SU-DHL-6 (cell line): ENCODE measurements at regions not wholly inside any gene's neighbourhood (a gene's known extent, or its start where the extent isn't known, plus 50 kb on each side); places are given as distances from the start of the nearest gene placed in this dataset.

ENCODE experiments used
- H2AFZ ChIP-seq: fragments of 200-600 bp; sonication (generic); 2 replicates; pipeline ENCODE4 v1.6.1; 2014; ENCODE audit warnings: low read depth, mild to moderate bottlenecking, moderate library complexity, mixed read lengths, antibody characterized with exemption, low read length; ENCODE audit not compliant: severe bottlenecking
- H3F3A ChIP-seq: fragments of 200-600 bp; shearing (Covaris generic); 2 replicates; pipeline ENCODE4 v1.6.0; 2016; ENCODE audit warnings: antibody characterized with exemption, mild to moderate bottlenecking; ENCODE audit not compliant: insufficient read depth
- H3K27ac ChIP-seq: fragments of 200-600 bp; sonication (generic); 2 replicates; pipeline ENCODE4 v1.5.1; 2016; ENCODE audit warnings: low read depth, mild to moderate bottlenecking, low read length, moderate library complexity, mixed read lengths
- H3K27me3 ChIP-seq: fragments of 200-600 bp; sonication (generic), shearing (Covaris generic); 2 replicates; pipeline ENCODE4 v1.6.0; 2014; ENCODE audit warnings: mild to moderate bottlenecking, low read length
- H3K36me3 ChIP-seq: fragments of 200-600 bp; sonication (generic); 2 replicates; pipeline ENCODE4 v1.6.1; 2014; ENCODE audit warnings: mild to moderate bottlenecking, low read length, mixed read lengths
- H3K4me2 ChIP-seq: fragments of 300-600, 200-600 bp; shearing (Covaris generic), sonication (generic); 2 replicates; pipeline ENCODE4 v1.6.0; 2014; ENCODE audit warnings: low read length, low read depth, mild to moderate bottlenecking; ENCODE audit not compliant: poor library complexity, severe bottlenecking
- H3K4me3 ChIP-seq: fragments of 200-600 bp; sonication (generic); 2 replicates; pipeline ENCODE4 v1.5.1; 2014; ENCODE audit warnings: antibody characterized with exemption, low read length, mild to moderate bottlenecking, mixed read lengths; ENCODE audit not compliant: insufficient read depth, poor library complexity, severe bottlenecking
- H3K79me2 ChIP-seq: fragments of 200-600 bp; sonication (generic); 2 replicates; pipeline ENCODE4 v1.6.1; 2014; ENCODE audit warnings: mild to moderate bottlenecking, low read length, moderate library complexity; ENCODE audit not compliant: insufficient read depth
- H3K9ac ChIP-seq: fragments of 200-600 bp; sonication (generic); 2 replicates; pipeline ENCODE4 v1.7.0; 2014; ENCODE audit warnings: mild to moderate bottlenecking, low read length
- H3K9me2 ChIP-seq: fragments of 200-600 bp; sonication (generic); replicated peaks from 2 replicates; pipeline ENCODE4 v1.6.1; 2014; ENCODE audit warnings: low read length; ENCODE audit not compliant: insufficient read depth
- H3K9me3 ChIP-seq: fragments of 200-600 bp; sonication (generic); 2 replicates; pipeline ENCODE4 v1.6.1; 2014; ENCODE audit warnings: low read length, mixed read lengths; ENCODE audit not compliant: insufficient read depth
- H4K20me1 ChIP-seq: fragments of 200-600 bp; sonication (generic); 2 replicates; pipeline ENCODE4 v1.6.1; 2014; ENCODE audit warnings: low read depth, mild to moderate bottlenecking, antibody characterized with exemption, low read length, moderate library complexity, mixed read lengths
- EZH2phosphoT487 ChIP-seq: fragments of 200-600 bp; sonication (generic), shearing (Covaris generic); conservative IDR thresholded peaks from 2 replicates; pipeline ENCODE4 v1.6.1; 2018; ENCODE audit warnings: mild to moderate bottlenecking, antibody characterized with exemption, low read length, moderate library complexity, mixed read lengths
- TF ChIP-seq, protein P1 (sequence below): fragments of 200-600 bp; sonication (generic); IDR thresholded peaks from one replicate; pipeline ENCODE4 v1.5.1; 2017; ENCODE audit warnings: antibody characterized with exemption, mild to moderate bottlenecking, low read length, moderate library complexity; ENCODE audit not compliant: insufficient read depth, poor library complexity, severe bottlenecking

DNA sequence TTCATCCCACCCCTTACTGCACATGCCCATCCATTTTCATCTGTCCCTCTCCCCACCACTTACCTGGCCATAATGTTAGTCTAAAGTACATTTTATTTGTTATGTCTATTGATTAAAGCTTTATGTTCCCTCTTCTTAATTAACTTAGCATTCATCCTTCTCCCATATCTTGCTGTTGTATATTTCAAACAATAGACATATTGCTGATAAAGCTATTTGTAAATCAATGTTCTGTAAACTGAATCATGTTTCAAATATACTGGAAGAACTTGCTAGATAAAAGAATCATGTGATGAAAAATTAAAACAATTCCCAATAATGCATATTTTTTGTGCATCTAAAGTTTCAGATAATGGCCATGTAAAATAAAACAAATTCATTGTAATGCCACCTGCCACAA, 249.2 kb downstream of the IGSF11 start:
- Histone ChIP-seq H3K9me2 (no peaks in the 10 kb centered on the region), H3K27me3 (no peaks in the 10 kb centered on the region), H3K9ac (no peak overlapping the region), H2AFZ (no peak overlapping the region), H3K36me3 (no peaks in the 10 kb centered on the region), H3K9me3 (no peaks in the 10 kb centered on the region), H3K27ac (no peak overlapping the region), H3F3A (no peaks in the 10 kb centered on the region), H4K20me1 (no peaks in the 10 kb centered on the region), H3K4me2 (no peak overlapping the region), H3K79me2 (no peaks in the 10 kb centered on the region), H3K4me3 (no peak overlapping the region)
- TF ChIP-seq, protein P1, sequence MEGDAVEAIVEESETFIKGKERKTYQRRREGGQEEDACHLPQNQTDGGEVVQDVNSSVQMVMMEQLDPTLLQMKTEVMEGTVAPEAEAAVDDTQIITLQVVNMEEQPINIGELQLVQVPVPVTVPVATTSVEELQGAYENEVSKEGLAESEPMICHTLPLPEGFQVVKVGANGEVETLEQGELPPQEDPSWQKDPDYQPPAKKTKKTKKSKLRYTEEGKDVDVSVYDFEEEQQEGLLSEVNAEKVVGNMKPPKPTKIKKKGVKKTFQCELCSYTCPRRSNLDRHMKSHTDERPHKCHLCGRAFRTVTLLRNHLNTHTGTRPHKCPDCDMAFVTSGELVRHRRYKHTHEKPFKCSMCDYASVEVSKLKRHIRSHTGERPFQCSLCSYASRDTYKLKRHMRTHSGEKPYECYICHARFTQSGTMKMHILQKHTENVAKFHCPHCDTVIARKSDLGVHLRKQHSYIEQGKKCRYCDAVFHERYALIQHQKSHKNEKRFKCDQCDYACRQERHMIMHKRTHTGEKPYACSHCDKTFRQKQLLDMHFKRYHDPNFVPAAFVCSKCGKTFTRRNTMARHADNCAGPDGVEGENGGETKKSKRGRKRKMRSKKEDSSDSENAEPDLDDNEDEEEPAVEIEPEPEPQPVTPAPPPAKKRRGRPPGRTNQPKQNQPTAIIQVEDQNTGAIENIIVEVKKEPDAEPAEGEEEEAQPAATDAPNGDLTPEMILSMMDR: no peak
- no peak for TF ChIP-seq EZH2phosphoT487

DNA sequence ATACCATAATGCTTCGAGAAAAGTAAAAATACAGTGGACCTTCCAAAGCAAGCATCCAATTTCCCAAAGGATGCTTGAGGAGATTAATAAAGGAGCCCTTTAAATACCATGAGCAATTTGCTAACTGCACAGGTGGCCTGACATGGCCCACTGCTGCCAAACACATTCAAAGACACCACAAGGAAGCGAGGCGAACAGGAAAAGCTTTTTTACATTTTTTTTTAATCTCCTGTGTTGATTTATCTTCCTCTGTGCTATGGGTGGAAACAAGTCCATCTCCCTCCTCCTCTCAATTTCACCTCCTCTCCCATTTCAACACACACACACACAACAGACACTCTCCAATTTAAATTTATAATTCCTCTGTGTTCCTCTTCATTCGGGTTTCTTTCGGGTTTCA, 243.4 kb downstream of the IGSF11 start:
- Histone ChIP-seq H3K79me2 (no peaks in the 10 kb centered on the region), H3K36me3 (no peaks in the 10 kb centered on the region), H3K4me3 (no peak overlapping the region), H3K9me2 (no peaks in the 10 kb centered on the region), H3K4me2 (no peak overlapping the region), H3F3A (no peaks in the 10 kb centered on the region), H3K27ac (no peak overlapping the region), H3K9ac (no peak overlapping the region), H2AFZ (no peak overlapping the region), H4K20me1 (no peaks in the 10 kb centered on the region), H3K9me3 (no peaks in the 10 kb centered on the region), H3K27me3 (no peaks in the 10 kb centered on the region)
- no peak for TF ChIP-seq EZH2phosphoT487

- no peaks in the 10 kb centered on the region for H3K36me3 ChIP-seq
- H2AFZ ChIP-seq: no peak overlapping the region
- H3K4me3 ChIP-seq: no peak overlapping the region
- H3K9me2 ChIP-seq: no peaks in the 10 kb centered on the region
- H3K27me3 ChIP-seq: no peaks in the 10 kb centered on the region
- no peak overlapping the region for H3K27ac ChIP-seq
- no peak overlapping the region for H3K9ac ChIP-seq
- H3K9me3 ChIP-seq: no peaks in the 10 kb centered on the region
- no peaks in the 10 kb centered on the region for H3K79me2 ChIP-seq
- no peaks in the 10 kb centered on the region for H3F3A ChIP-seq
- H3K4me2 ChIP-seq: no peak overlapping the region
- TF ChIP-seq, protein P1: no peak
- TF ChIP-seq EZH2phosphoT487: no peak
- no peaks in the 10 kb centered on the region for H4K20me1 ChIP-seq
These were observed 242.5 kb downstream of the IGSF11 start for GRCh38 chr3:118792191-118792590.

GRCh38 chr3:118793176-118793575, 241.5 kb downstream of the IGSF11 start:
- H3K27ac ChIP-seq: no peak overlapping the region

More at GRCh38 chr3:118793176-118793575, 241.5 kb downstream of the IGSF11 start:
- no peaks in the 10 kb centered on the region for H3K79me2 ChIP-seq
- H3K9me3 ChIP-seq: no peaks in the 10 kb centered on the region
- H3K9ac ChIP-seq: no peak overlapping the region
- no peaks in the 10 kb centered on the region for H3K36me3 ChIP-seq
- H3K27me3 ChIP-seq: no peaks in the 10 kb centered on the region
- no peak overlapping the region for H3K4me3 ChIP-seq
- no peak overlapping the region for H3K4me2 ChIP-seq
- no peaks in the 10 kb centered on the region for H3F3A ChIP-seq
- TF ChIP-seq EZH2phosphoT487: no peak
- no peaks in the 10 kb centered on the region for H4K20me1 ChIP-seq
- H2AFZ ChIP-seq: no peak overlapping the region
- H3K9me2 ChIP-seq: no peaks in the 10 kb centered on the region
